HepG2 (cell line): ENCODE measurements at regions not wholly inside any gene's neighbourhood (a gene's known extent, or its start where the extent isn't known, plus 50 kb on each side); places are given as distances from the start of the nearest gene placed in this dataset.

Experiments
- ATAC-seq: fragments of 200-7000 bp; cut with Tn5 transposase; 3 replicates; pipeline ENCODE4 v1.9.1; 2020; ENCODE audit warnings: mild to moderate bottlenecking, moderate library complexity
- BruUV-seq: library from RNA; stranded (reverse); fragments of 400-500 nt; replicated peaks from 2 replicates; lab custom pipeline; 2021; lab: Mats Ljungman, UMichigan
- CTCF ChIA-PET: fragments of 300-600 bp; formaldehyde crosslinking; extraction: SDS; loops from one replicate; lab custom pipeline; 2021; ENCODE audit warnings: low total read pairs, inconsistent platforms, low intra/inter-chr PET ratio; lab: Yijun Ruan, JAX
- POLR2A ChIA-PET: fragments of 350-600 bp; sonication (Branson Sonifier 250); formaldehyde crosslinking; loops from one replicate; lab custom pipeline; 2020; ENCODE audit warnings: antibody characterized with exemption, inconsistent platforms; lab: Yijun Ruan, JAX
- DNase-seq: peaks from one replicate; pipeline ENCODE4 v3.0.0-alpha.2; 2015; ENCODE audit warnings: low spot score
- FAIRE-seq: peaks from 3 replicates; lab custom pipeline; 2011; peaks lifted over from hg19 to GRCh38; lab: Jason Lieb, UNC
- H2AFZ ChIP-seq: one replicate; pipeline ENCODE4 v1.6.1; 2011; ENCODE audit warnings: low read length, inconsistent platforms
- H3K27ac ChIP-seq: fragments of 300-600 bp; 3 replicates; pipeline ENCODE4 v1.8.0; 2011; ENCODE audit warnings: mixed run types, mild to moderate bottlenecking, mixed read lengths, low read length, inconsistent platforms; ENCODE audit not compliant: insufficient read depth; ENCODE audit errors: extremely low read length
- H3K27me3 ChIP-seq, 2 experiments: fragments of 200-600 bp in 1 of 2; 2 replicates in 1 of 2; 3 replicates in 1 of 2; pipeline versions ENCODE4 v1.6.0 to v1.8.0; 2011; ENCODE audit warnings: low read length in 2 of 2, mild to moderate bottlenecking in 2 of 2, moderate library complexity in 2 of 2, inconsistent platforms in 1 of 2; ENCODE audit not compliant: insufficient read depth in 2 of 2, control insufficient read depth in 1 of 2
- H3K36me3 ChIP-seq, 2 experiments: fragments of 200-600 bp in 1 of 2; replicated peaks in 1 of 2; 2 replicates in 1 of 2; 3 replicates in 1 of 2; pipeline versions ENCODE4 v1.5.1 to v1.8.0; 2011; ENCODE audit warnings: low read length in 2 of 2, inconsistent platforms in 1 of 2; ENCODE audit not compliant: insufficient read depth in 2 of 2, control insufficient read depth in 1 of 2
- H3K4me1 ChIP-seq: 2 replicates; pipeline ENCODE4 v1.5.1; 2012; ENCODE audit warnings: low read length, inconsistent platforms; ENCODE audit not compliant: insufficient read depth
- H3K4me2 ChIP-seq: 2 replicates; pipeline ENCODE4 v1.6.0; 2011; ENCODE audit warnings: low read depth, low read length, inconsistent platforms
- H3K4me3 ChIP-seq, 3 experiments: fragments of 200-600 bp in 1 of 3; sonication (generic), shearing (Covaris generic) in 1 of 3; replicated peaks in 1 of 3; 2 replicates each; pipeline ENCODE4 v1.5.1; 2011 to 2016; ENCODE audit warnings: low read length in 3 of 3, inconsistent platforms in 2 of 3, low read depth in 2 of 3, mild to moderate bottlenecking in 2 of 3, control low read depth in 1 of 3, mixed read lengths in 1 of 3; ENCODE audit not compliant: insufficient read depth in 1 of 3
- H3K79me2 ChIP-seq: one replicate; pipeline ENCODE4 v1.6.1; 2011; ENCODE audit warnings: low read length, inconsistent platforms; ENCODE audit not compliant: insufficient read depth
- H3K9ac ChIP-seq: 2 replicates; pipeline ENCODE4 v1.6.0; 2011; ENCODE audit warnings: mild to moderate bottlenecking, low read depth, low read length, inconsistent platforms; ENCODE audit not compliant: insufficient read depth
- H3K9me3 ChIP-seq: 2 replicates; pipeline ENCODE4 v1.5.1; 2012; ENCODE audit warnings: mild to moderate bottlenecking, low read length
- H4K20me1 ChIP-seq: 2 replicates; pipeline ENCODE4 v1.6.0; 2011; ENCODE audit warnings: inconsistent platforms, mild to moderate bottlenecking, low read length, moderate library complexity; ENCODE audit not compliant: insufficient read depth
- ARHGAP35 ChIP-seq: sonication (generic); formaldehyde crosslinking; IDR thresholded peaks from 2 replicates; pipeline ENCODE4 v1.9.0; 2022; ENCODE audit warnings: mild to moderate bottlenecking, inconsistent platforms, moderate library complexity, missing genetic modification reagents, borderline replicate concordance
- HCFC1 ChIP-seq: fragments of 150-350 bp; IDR thresholded peaks from 2 replicates; pipeline ENCODE4 v1.6.1; 2014; ENCODE audit warnings: low read depth, low read length
- NFE2L2 ChIP-seq: fragments of 150-350 bp; IDR thresholded peaks from 2 replicates; pipeline ENCODE4 v1.6.1; 2014; ENCODE audit warnings: low read length
- NFYC ChIP-seq: IDR thresholded peaks from 2 replicates; pipeline ENCODE4 v1.6.1; 2016; ENCODE audit warnings: missing genetic modification reagents, missing compliant biosample characterization
- NPAS2 ChIP-seq: sonication (generic); formaldehyde crosslinking; IDR thresholded peaks from 2 replicates; pipeline ENCODE4 v1.8.0; 2022; ENCODE audit warnings: mild to moderate bottlenecking, missing genetic modification reagents, borderline replicate concordance
- SOX13 ChIP-seq, 3 experiments: fragments of 450-650 bp in 1 of 3; sonication (generic) in 1 of 3; formaldehyde crosslinking in 1 of 3; IDR thresholded peaks in 2 of 3; conservative IDR thresholded peaks in 1 of 3; 2 replicates each; pipeline versions ENCODE4 v1.5.0 to v1.6.1; 2016 to 2020; ENCODE audit warnings: antibody characterized with exemption in 1 of 3, mild to moderate bottlenecking in 1 of 3, missing compliant biosample characterization in 1 of 3, missing genetic modification reagents in 1 of 3, moderate library complexity in 1 of 3
- SOX5 ChIP-seq: IDR thresholded peaks from 2 replicates; pipeline ENCODE4 v1.6.1; 2016; ENCODE audit warnings: borderline replicate concordance
- SOX6 ChIP-seq, 2 experiments: fragments of 450-650 bp in 1 of 2; sonication (generic) in 1 of 2; formaldehyde crosslinking in 1 of 2; IDR thresholded peaks; 2 replicates each; pipeline versions ENCODE4 v1.4.0 to v1.6.1; 2017 to 2020; ENCODE audit warnings: antibody characterized with exemption in 1 of 2, mild to moderate bottlenecking in 1 of 2, missing genetic modification reagents in 1 of 2
- ZFX ChIP-seq: sonication (generic); formaldehyde crosslinking; IDR thresholded peaks from 2 replicates; pipeline ENCODE4 v1.4.0; 2020; ENCODE audit warnings: mild to moderate bottlenecking, low read depth, missing genetic modification reagents, moderate library complexity
- ZNF12 ChIP-seq: sonication (generic); formaldehyde crosslinking; IDR thresholded peaks from 2 replicates; pipeline ENCODE4 v1.5.0; 2020; ENCODE audit warnings: missing genetic modification reagents
- ZNF296 ChIP-seq: sonication (generic); formaldehyde crosslinking; conservative IDR thresholded peaks from 2 replicates; pipeline ENCODE4 v1.5.0; 2020; ENCODE audit warnings: mild to moderate bottlenecking, missing genetic modification reagents
- ZNF7 ChIP-seq: IDR thresholded peaks from 2 replicates; pipeline ENCODE4 v1.6.1; 2016; ENCODE audit warnings: missing biosample characterization, missing genetic modification reagents
- WGBS: methylation state at CpG from one replicate; pipeline ENCODE4 v1.1.6; 2017; ENCODE audit warnings: low lambda C conversion rate; 5-methylcytosine and 5-hydroxymethylcytosine counted together
- in situ Hi-C: cut with HindIII; loops from 2 replicates; pipeline ENCODE4 v1.10.0; 2017; ENCODE audit warnings: low pct_unique_long_range_greater_than_20kb; ENCODE audit not compliant: extremely low pct_ligation_motif_present
- intact Hi-C: fragments of 100-400 bp; cut with micrococcal nuclease; formaldehyde crosslinking; loops from one replicate; pipeline ENCODE4 v1.10.0; 2022; ENCODE audit not compliant: unreplicated experiment
- TF ChIP-seq, protein P1 (sequence below): IDR thresholded peaks from 2 replicates; pipeline ENCODE4 v1.4.0; 2020; ENCODE audit warnings: mild to moderate bottlenecking, missing genetic modification reagents
- TF ChIP-seq, protein P2 (sequence below): sonication (generic); formaldehyde crosslinking; IDR thresholded peaks from 2 replicates; pipeline ENCODE4 v1.5.0; 2020; ENCODE audit warnings: mild to moderate bottlenecking, missing genetic modification reagents, borderline replicate concordance
- TF ChIP-seq, protein P3 (sequence below): sonication (generic); formaldehyde crosslinking; conservative IDR thresholded peaks from 2 replicates; pipeline ENCODE4 v1.4.0; 2020; ENCODE audit warnings: mild to moderate bottlenecking, missing genetic modification reagents, moderate library complexity

DNA sequence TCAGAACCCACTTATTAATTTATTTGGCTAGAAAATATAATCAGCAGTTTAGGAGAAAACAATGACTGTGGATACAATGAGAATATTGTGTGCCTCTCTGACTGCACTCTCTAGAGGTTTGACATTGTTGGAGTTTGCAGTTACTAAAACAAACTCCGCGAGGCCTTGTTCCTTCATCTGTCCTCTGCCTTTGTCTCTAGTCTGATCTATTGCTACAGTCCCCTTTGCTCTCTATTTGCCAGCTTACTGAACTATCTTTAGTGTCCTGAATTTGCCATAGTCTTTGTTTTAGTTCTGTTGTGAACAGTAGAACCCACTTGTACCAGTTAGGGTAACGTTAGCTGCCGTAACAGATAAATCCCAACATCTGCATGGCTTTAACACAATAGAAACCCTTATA, 81.4 kb upstream of the RPS6KA3 start:
- CTCF ChIA-PET, result no interaction called here

More for the DNA sequence above, 81.4 kb upstream of the RPS6KA3 start:
- Histone ChIP-seq H3K9ac (no peak overlapping the region), H3K27ac (peak overlapping the region; percentile 50), H3K27me3 (no peaks in the 10 kb centered on the region), H3K36me3 (no peaks in the 10 kb centered on the region), H3K9me3 (no peaks in the 10 kb centered on the region; the same call in 1 of the 2 replicates), H3K4me1 (peaks cover 17% of the 10 kb centered on the region), H2AFZ (peak overlapping the region; percentile 42), H4K20me1 (no peaks in the 10 kb centered on the region), H3K4me2 (no peak overlapping the region), H3K79me2 (no peaks in the 10 kb centered on the region), H3K4me3 (no peak overlapping the region)
- WGBS, result 69% methylated on average over 4 of the region's 4 CpGs
- POLR2A ChIA-PET, result no interaction called here
- FAIRE-seq (no peak), ATAC-seq (peak; percentile 72), DNase-seq (peak; percentile 52)
- TF ChIP-seq ARHGAP35, result no peak
- TF ChIP-seq NFE2L2, result no peak
- TF ChIP-seq, protein P1, sequence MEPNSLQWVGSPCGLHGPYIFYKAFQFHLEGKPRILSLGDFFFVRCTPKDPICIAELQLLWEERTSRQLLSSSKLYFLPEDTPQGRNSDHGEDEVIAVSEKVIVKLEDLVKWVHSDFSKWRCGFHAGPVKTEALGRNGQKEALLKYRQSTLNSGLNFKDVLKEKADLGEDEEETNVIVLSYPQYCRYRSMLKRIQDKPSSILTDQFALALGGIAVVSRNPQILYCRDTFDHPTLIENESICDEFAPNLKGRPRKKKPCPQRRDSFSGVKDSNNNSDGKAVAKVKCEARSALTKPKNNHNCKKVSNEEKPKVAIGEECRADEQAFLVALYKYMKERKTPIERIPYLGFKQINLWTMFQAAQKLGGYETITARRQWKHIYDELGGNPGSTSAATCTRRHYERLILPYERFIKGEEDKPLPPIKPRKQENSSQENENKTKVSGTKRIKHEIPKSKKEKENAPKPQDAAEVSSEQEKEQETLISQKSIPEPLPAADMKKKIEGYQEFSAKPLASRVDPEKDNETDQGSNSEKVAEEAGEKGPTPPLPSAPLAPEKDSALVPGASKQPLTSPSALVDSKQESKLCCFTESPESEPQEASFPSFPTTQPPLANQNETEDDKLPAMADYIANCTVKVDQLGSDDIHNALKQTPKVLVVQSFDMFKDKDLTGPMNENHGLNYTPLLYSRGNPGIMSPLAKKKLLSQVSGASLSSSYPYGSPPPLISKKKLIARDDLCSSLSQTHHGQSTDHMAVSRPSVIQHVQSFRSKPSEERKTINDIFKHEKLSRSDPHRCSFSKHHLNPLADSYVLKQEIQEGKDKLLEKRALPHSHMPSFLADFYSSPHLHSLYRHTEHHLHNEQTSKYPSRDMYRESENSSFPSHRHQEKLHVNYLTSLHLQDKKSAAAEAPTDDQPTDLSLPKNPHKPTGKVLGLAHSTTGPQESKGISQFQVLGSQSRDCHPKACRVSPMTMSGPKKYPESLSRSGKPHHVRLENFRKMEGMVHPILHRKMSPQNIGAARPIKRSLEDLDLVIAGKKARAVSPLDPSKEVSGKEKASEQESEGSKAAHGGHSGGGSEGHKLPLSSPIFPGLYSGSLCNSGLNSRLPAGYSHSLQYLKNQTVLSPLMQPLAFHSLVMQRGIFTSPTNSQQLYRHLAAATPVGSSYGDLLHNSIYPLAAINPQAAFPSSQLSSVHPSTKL, result 0 out of 2 replicates have a peak, but pooled peaks have one; percentile 22
- 0 out of 2 replicates have a peak, but pooled peaks have one; percentile 21 for TF ChIP-seq SOX13 (IDR thresholded peaks at IDR 0.05)
- TF ChIP-seq SOX13 (CRISPR knock-in tag; conservative IDR thresholded peaks at IDR 0.05 in 1 of 2, IDR thresholded peaks at IDR 0.05 in 1 of 2), result peak in 1 of 2 experiments; percentile 85; a peak in 2 of 4 replicates
- peak; percentile 69; the same call in 1 of the 2 replicates for TF ChIP-seq ZNF7 (CRISPR knock-in tag)
- TF ChIP-seq, protein P2, sequence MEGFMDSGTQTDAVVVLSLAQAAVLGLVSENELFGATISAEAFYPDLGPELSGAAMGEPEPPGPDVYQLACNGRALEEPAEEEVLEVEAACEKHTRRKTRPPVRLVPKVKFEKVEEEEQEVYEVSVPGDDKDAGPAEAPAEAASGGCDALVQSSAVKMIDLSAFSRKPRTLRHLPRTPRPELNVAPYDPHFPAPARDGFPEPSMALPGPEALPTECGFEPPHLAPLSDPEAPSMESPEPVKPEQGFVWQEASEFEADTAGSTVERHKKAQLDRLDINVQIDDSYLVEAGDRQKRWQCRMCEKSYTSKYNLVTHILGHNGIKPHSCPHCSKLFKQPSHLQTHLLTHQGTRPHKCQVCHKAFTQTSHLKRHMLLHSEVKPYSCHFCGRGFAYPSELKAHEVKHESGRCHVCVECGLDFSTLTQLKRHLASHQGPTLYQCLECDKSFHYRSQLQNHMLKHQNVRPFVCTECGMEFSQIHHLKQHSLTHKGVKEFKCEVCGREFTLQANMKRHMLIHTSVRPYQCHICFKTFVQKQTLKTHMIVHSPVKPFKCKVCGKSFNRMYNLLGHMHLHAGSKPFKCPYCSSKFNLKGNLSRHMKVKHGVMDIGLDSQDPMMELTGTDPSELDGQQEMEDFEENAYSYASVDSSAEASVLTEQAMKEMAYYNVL, result 0 out of 2 replicates have a peak, but pooled peaks have one; percentile 22
- TF ChIP-seq NFYC (CRISPR knock-in tag), result no peak
- TF ChIP-seq, protein P3, sequence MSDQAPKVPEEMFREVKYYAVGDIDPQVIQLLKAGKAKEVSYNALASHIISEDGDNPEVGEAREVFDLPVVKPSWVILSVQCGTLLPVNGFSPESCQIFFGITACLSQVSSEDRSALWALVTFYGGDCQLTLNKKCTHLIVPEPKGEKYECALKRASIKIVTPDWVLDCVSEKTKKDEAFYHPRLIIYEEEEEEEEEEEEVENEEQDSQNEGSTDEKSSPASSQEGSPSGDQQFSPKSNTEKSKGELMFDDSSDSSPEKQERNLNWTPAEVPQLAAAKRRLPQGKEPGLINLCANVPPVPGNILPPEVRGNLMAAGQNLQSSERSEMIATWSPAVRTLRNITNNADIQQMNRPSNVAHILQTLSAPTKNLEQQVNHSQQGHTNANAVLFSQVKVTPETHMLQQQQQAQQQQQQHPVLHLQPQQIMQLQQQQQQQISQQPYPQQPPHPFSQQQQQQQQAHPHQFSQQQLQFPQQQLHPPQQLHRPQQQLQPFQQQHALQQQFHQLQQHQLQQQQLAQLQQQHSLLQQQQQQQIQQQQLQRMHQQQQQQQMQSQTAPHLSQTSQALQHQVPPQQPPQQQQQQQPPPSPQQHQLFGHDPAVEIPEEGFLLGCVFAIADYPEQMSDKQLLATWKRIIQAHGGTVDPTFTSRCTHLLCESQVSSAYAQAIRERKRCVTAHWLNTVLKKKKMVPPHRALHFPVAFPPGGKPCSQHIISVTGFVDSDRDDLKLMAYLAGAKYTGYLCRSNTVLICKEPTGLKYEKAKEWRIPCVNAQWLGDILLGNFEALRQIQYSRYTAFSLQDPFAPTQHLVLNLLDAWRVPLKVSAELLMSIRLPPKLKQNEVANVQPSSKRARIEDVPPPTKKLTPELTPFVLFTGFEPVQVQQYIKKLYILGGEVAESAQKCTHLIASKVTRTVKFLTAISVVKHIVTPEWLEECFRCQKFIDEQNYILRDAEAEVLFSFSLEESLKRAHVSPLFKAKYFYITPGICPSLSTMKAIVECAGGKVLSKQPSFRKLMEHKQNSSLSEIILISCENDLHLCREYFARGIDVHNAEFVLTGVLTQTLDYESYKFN (CRISPR knock-in tag), result 0 out of 2 replicates have a peak, but pooled peaks have one; percentile 19
- 0 out of 2 replicates have a peak, but pooled peaks have one; percentile 22 for TF ChIP-seq ZFX (CRISPR knock-in tag)
- TF ChIP-seq ZNF12 (CRISPR knock-in tag), result peak; percentile 80
- TF ChIP-seq HCFC1, result no peak
- peak; percentile 67; the same call in 1 of the 2 replicates for TF ChIP-seq SOX5
- TF ChIP-seq ZNF296, result no peak
- no peak for TF ChIP-seq SOX6 (IDR thresholded peaks at IDR 0.05)
- peak; percentile 31; the same call in 1 of the 2 replicates for TF ChIP-seq SOX6 (CRISPR knock-in tag; IDR thresholded peaks at IDR 0.05)
- TF ChIP-seq NPAS2 (CRISPR knock-in tag), result no peak
- intact Hi-C loops, result no loop called here
- in situ Hi-C loops, result no loop called here
- no TSS peak for BruUV-seq
